Heart right ventricle (tissue), 16 donors: ENCODE measurements at regions not wholly inside any gene's neighbourhood (a gene's known extent, or its start where the extent isn't known, plus 50 kb on each side); places are given as distances from the start of the nearest gene placed in this dataset.

ENCODE experiments used
- ATAC-seq, 8 donors: fragments of 200-7000 bp; cut with Tn5 transposase; one replicate each; pipeline ENCODE4 v1.9.1; 2020; ENCODE audit warnings: mild to moderate bottlenecking in 8 of 8, moderate library complexity in 8 of 8, moderate number of reproducible peaks in 1 of 8
- DNase-seq, 2 donors: peaks; one replicate each; pipeline ENCODE4 v3.0.0-alpha.2; 2020
- H3K27ac ChIP-seq, 10 donors: fragments of 200-600 bp; sonication (generic) in 2 of 10; one replicate each; pipeline versions ENCODE4 v1.5.0 to v1.8.0; 2020 to 2022; ENCODE audit warnings: mild to moderate bottlenecking in 3 of 10
- H3K27me3 ChIP-seq, 7 donors: fragments of 200-600 bp; one replicate each; pipeline ENCODE4 v1.8.0; 2021 to 2022; ENCODE audit warnings: mild to moderate bottlenecking in 2 of 7
- H3K36me3 ChIP-seq, 9 donors: fragments of 200-600 bp; sonication (generic) in 1 of 9; one replicate each; pipeline versions ENCODE4 v1.5.0 to v1.8.0; 2020 to 2022; ENCODE audit warnings: mild to moderate bottlenecking in 2 of 9
- H3K4me1 ChIP-seq, 9 donors: fragments of 200-600 bp; sonication (generic) in 1 of 9; one replicate each; pipeline versions ENCODE4 v1.5.0 to v1.8.0; 2020 to 2022; ENCODE audit warnings: mild to moderate bottlenecking in 4 of 9
- H3K4me3 ChIP-seq, 10 donors: fragments of 200-600 bp; sonication (generic) in 2 of 10; one replicate each; pipeline versions ENCODE4 v1.5.0 to v1.8.0; 2020 to 2022; ENCODE audit warnings: mild to moderate bottlenecking in 7 of 10, moderate library complexity in 2 of 10
- H3K9me3 ChIP-seq, 11 donors: fragments of 200-600 bp in 10 of 11; sonication (generic) in 2 of 11; one replicate each; pipeline versions ENCODE4 v1.5.0 to v1.8.0; 2013 to 2022; ENCODE audit warnings: mild to moderate bottlenecking in 2 of 11, control low read depth in 1 of 11, moderate library complexity in 1 of 11
- CTCF ChIP-seq, 9 donors: fragments of 200-600 bp; sonication (generic) in 2 of 9; IDR thresholded peaks; one replicate each; pipeline versions ENCODE4 v1.5.0 to v1.8.0; 2021 to 2022; ENCODE audit warnings: antibody characterized with exemption in 9 of 9, mild to moderate bottlenecking in 5 of 9, moderate library complexity in 1 of 9
- WGBS, 2 donors: extraction: QIAGEN DNeasy Blood & Tissue Kit; methylation state at CpG; one replicate each; pipeline ENCODE4 v1.1.7; 2013; ENCODE audit warnings: inconsistent platforms in 1 of 2; 5-methylcytosine and 5-hydroxymethylcytosine counted together
- intact Hi-C, 10 donors: fragments of 100-400 bp; cut with DNase I; formaldehyde crosslinking; loops; one replicate each; pipeline versions ENCODE4 v1.11.1 to v1.14.2; 2022
- donor health status: Arrhythmogenic right ventricular cardiomyopathy.
- donor health status: ischemic (EF 13 %, LVEDD 7.1; RV severe dilation, severe dysfunction).
- donor health status: healthy with polysubstance abuse.
- donor health status: DM: no; HTN: yes; CAD: no.
- donor health status: DM: no; HTN: no; CAD: no.
- donor health status: ischemic (EF 25% LVEDD 6.9; RV normal size, moderate dysfunction).
- donor health status: ischemic (EF 25% LVEDD 5.7; RV mildly dilated, moderate dysfunction).
- donor health status: healthy.
- donor health status: DM: yes; HTN: yes; CAD: no.
- donor health status: Ischemic cardiomyopathy.
- donor health status: ischemic (EF 35%, LVEDD 5.7; RV mildly dilated, moderate dysfunction).
- donor health status: nonischemic (EF 11% LVEDD 7.7; RV severe dilation, severe dysfunction).
- donor health status: DM: yes; HTN: yes; CAD: no.
- donor health status: PGD.
- donor health status: ischemic (EF 29% LVEDD 5.4; RV normal size, mild dysfunction).
- donor health status: nonischemic (EF 23%, LVEDD 6.1; RV moderate dilation, normal function).

GRCh38 chr7:22016507-22016906 lies 70.8 kb upstream of the CDCA7L start:
- intact Hi-C loops, result no loop called here
- no peak for DNase-seq
- no peaks in the 10 kb centered on the region for H3K36me3 ChIP-seq
- H3K4me1 ChIP-seq, result no peaks in the 10 kb centered on the region
- 78 to 89% methylated on average over 5 of the region's 5 CpGs for WGBS, 2 donors
- H3K27me3 ChIP-seq, result peaks cover 0 to 14% (median 4%) of the 10 kb centered on the region in 7 donors
- no peak overlapping the region for H3K27ac ChIP-seq
- no peak for ATAC-seq
- TF ChIP-seq CTCF (IDR thresholded peaks at IDR 0.05), result no peak
- H3K4me3 ChIP-seq, result no peak overlapping the region
- no peaks in the 10 kb centered on the region for H3K9me3 ChIP-seq

GRCh38 chr7:22013711-22014110 lies 68.0 kb upstream of the CDCA7L start:
- DNase-seq (no peak), ATAC-seq (no peak)
- Histone ChIP-seq H3K9me3 (no peaks in the 10 kb centered on the region), H3K36me3 (no peaks in the 10 kb centered on the region), H3K4me3 (no peak overlapping the region), H3K27ac (no peak overlapping the region), H3K27me3 (peaks cover 0 to 25% (median 6%) of the 10 kb centered on the region in 7 donors), H3K4me1 (no peaks in the 10 kb centered on the region)
- 79 to 87% methylated on average over 4 of the region's 4 CpGs for WGBS, 2 donors
- intact Hi-C loops, result no loop called here
- no peak for TF ChIP-seq CTCF (IDR thresholded peaks at IDR 0.05)

DNA sequence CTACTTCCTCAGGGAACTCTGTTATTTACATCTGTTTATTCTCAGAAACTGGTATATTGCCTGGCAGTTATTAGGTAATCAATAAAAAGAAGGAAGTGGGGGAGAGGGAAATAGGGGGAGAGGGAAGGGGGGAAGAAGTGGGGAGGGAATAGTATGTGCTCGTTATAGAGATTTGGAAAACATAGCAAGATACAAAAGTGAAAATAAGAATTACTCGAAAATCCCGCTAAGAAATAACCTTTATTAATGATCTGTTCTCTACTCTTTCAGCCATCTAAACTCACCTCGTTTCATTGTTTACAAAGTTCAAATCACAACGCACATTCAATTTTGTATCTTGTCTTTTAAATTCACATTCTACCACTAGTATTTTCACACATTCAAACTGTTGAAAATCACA lies 63.0 kb upstream of the CDCA7L start:
- WGBS, 2 donors, result 78 to 83% methylated on average over 5 of the region's 5 CpGs
- H3K4me1 ChIP-seq, result no peaks in the 10 kb centered on the region
- no peak for ATAC-seq

DNA sequence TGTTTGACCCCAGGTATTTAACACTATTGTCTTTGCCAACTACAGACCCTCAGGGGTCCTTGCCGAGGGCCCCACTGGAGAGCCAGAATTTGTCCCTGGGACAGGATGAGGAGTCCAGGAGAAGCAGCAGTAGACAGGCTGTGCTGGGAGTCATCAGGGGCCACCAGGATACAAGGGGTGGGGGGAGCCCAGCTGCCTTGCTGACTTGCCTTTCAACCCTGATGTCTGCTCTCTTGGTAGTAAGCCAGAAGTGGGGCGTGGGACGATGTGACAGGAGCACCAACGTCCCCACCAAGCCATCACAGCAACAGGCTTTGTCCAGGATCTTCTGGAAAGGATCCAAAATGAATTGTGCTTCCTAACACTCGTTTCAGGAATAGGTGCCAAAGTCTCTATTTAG lies 62.4 kb upstream of the CDCA7L start:
- Histone ChIP-seq H3K9me3 (no peaks in the 10 kb centered on the region), H3K4me1 (no peaks in the 10 kb centered on the region), H3K4me3 (no peak overlapping the region), H3K27ac (no peak overlapping the region), H3K36me3 (no peaks in the 10 kb centered on the region), H3K27me3 (peaks cover 0 to 44% (median 11%) of the 10 kb centered on the region in 7 donors)
- DNase-seq (no peak), ATAC-seq (no peak)
- TF ChIP-seq CTCF (IDR thresholded peaks at IDR 0.05), result no peak
- WGBS, 2 donors, result 15 to 20% methylated on average over 5 of the region's 5 CpGs
- intact Hi-C loops, result loop anchor here in 7 of 10 donors (10.0 kb wide), 5 partner anchors 103 to 753 kb away; no protein-coding TSS in a partner anchor

More for the DNA sequence above, 63.0 kb upstream of the CDCA7L start:
- H3K27ac ChIP-seq, result no peak overlapping the region
- intact Hi-C loops, result loop anchor here in 7 of 10 donors (10.0 kb wide), 5 partner anchors 104 to 754 kb away; no protein-coding TSS in a partner anchor
- H3K36me3 ChIP-seq, result no peaks in the 10 kb centered on the region
- H3K27me3 ChIP-seq, result peaks cover 0 to 44% (median 11%) of the 10 kb centered on the region in 7 donors
- no peak overlapping the region for H3K4me3 ChIP-seq
- no peaks in the 10 kb centered on the region for H3K9me3 ChIP-seq
- no peak for TF ChIP-seq CTCF (IDR thresholded peaks at IDR 0.05)
- DNase-seq, result no peak
